Muscle of leg (tissue), 3 donors: ENCODE measurements at regions not wholly inside any gene's neighbourhood (a gene's known extent, or its start where the extent isn't known, plus 50 kb on each side); places are given as distances from the start of the nearest gene placed in this dataset.

Experiments used
- DNase-seq: peaks from one replicate; pipeline ENCODE4 v3.0.0; 2013
- H3K27ac ChIP-seq: one replicate; pipeline ENCODE4 v1.5.1; 2013; ENCODE audit warnings: mild to moderate bottlenecking, low read length, control low read depth
- H3K27me3 ChIP-seq: one replicate; pipeline ENCODE4 v1.6.1; 2013; ENCODE audit warnings: low read length; ENCODE audit not compliant: control insufficient read depth, insufficient read depth
- H3K36me3 ChIP-seq: one replicate; pipeline ENCODE4 v1.6.1; 2013; ENCODE audit warnings: low read length; ENCODE audit not compliant: control insufficient read depth, insufficient read depth
- H3K4me1 ChIP-seq: one replicate; pipeline ENCODE4 v1.6.1; 2013; ENCODE audit warnings: low read length; ENCODE audit not compliant: control insufficient read depth, insufficient read depth
- H3K4me3 ChIP-seq: one replicate; pipeline ENCODE4 v1.5.1; 2013; ENCODE audit warnings: low read length, control low read depth
- H3K9me3 ChIP-seq: replicated peaks from 2 replicates; pipeline ENCODE4 v1.6.1; 2013; ENCODE audit warnings: low read depth, low read length; ENCODE audit not compliant: control insufficient read depth
- WGBS: methylation state at CpG from one replicate; pipeline ENCODE4 v1.1.5; 2013; ENCODE audit warnings: missing lambda C conversion rate; ENCODE audit not compliant: insufficient coverage; 5-methylcytosine and 5-hydroxymethylcytosine counted together

DNA sequence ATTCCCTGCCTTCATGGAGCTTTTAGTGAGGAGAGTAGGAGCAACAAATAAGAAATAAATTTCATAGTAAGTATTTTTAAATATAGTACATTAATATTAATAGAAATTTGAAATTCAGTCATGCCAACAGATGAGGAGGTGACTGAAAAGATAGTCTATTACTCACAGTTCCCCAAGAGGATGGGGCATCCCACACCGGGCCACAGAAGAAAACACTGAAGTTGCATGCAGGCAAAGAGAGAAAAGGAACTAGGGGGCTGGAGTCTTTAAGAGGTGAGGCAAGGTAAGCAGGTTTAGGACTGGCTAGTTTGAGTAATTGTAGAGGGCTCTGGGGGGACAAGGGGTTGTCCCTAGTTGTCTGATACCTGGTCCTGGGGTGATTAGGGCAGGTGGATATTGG is 120.1 kb upstream of the UMPS start:
- H3K27me3 ChIP-seq: no peaks in the 10 kb centered on the region
- no peak overlapping the region for H3K27ac ChIP-seq
- no peaks in the 10 kb centered on the region for H3K36me3 ChIP-seq
- DNase-seq: no peak
- no peaks in the 10 kb centered on the region for H3K9me3 ChIP-seq
- WGBS: 80% methylated on average over 1 of the region's 1 CpG
- H3K4me3 ChIP-seq: no peak overlapping the region
- no peaks in the 10 kb centered on the region for H3K4me1 ChIP-seq

DNA sequence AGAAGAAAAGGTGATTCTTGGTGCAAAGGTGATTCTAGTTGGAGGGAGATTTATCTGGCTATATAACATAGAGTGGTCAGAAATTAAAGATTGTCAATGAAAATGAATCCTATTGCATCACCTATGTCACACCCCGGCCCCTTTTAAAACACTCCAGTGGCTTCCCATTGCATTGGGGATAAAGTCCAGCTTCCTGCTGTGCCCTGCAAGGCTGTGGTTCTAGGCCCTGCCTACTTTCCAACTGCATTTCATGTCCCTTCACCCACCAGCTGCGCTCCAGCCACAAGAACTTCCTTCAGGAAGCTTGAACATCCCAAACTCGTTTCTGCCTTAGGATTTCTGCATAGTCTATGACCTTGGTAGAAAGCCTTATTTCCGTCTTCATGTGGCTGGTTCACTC is 118.7 kb upstream of the UMPS start:
- no peaks in the 10 kb centered on the region for H3K4me1 ChIP-seq
- H3K9me3 ChIP-seq: no peaks in the 10 kb centered on the region
- H3K36me3 ChIP-seq: no peaks in the 10 kb centered on the region
- no peaks in the 10 kb centered on the region for H3K27me3 ChIP-seq
- H3K4me3 ChIP-seq: no peak overlapping the region
- 80% methylated on average over 3 of the region's 4 CpGs for WGBS
- DNase-seq: no peak
- no peak overlapping the region for H3K27ac ChIP-seq

DNA sequence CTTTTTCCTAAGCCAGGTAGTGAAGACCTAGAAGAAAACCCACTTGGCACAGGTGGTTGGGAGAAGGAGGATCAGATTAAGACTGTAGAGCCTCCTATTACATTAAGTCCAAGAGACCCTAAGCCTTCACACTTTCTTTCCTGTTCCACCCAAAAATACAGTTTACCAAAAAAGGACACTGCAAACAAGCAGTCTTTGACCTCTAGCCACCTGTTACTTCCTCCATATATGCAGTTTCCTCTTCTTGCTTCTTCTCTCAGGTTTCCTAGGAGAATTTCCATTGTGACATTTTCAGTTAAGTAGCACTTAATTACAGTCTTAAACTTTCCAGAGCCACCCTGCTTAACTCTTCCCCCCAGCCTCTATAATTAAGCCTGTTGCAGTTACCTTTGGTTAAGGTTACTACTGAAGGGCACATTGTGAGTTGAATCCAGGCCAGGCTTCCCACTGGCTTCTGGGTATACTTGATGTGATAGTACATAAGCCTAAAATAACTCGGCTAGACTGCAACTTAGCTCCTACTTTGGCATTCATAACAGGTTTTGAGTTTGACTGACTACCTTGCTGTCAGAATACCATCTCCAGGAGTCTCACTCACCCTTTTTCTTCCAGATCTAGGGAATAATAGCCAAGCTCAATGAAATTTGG is 114.2 kb upstream of the UMPS start:
- Histone ChIP-seq H3K9me3 (no peaks in the 10 kb centered on the region), H3K27me3 (no peaks in the 10 kb centered on the region), H3K4me3 (no peak overlapping the region), H3K4me1 (no peaks in the 10 kb centered on the region), H3K27ac (peak overlapping the region; percentile 4), H3K36me3 (no peaks in the 10 kb centered on the region)
- 100% methylated on average over 1 of the region's 1 CpG for WGBS
- DNase-seq: peak; percentile 21

DNA sequence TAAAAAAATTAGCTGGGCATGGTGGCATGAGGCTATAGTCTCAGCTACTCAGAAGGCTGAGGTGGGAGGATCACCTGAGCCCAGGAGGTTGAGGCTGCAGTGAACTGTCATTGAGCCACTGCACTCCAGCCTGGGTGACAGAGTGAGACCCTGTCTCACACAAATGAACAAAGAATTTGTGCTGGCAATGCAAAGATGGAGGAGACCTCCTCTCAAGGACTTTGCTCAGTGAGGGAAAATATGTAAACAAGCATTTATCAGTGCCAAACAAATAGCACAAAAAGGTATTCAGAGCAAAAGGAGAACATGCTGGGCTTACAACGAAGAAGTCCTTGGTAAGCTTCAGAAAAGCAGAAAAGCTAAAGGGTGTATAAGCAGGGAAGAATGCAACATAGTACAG is 113.1 kb upstream of the UMPS start:
- H3K27me3 ChIP-seq: no peaks in the 10 kb centered on the region
- H3K4me1 ChIP-seq: no peaks in the 10 kb centered on the region
- no peaks in the 10 kb centered on the region for H3K36me3 ChIP-seq
- DNase-seq: no peak
- WGBS: 100% methylated on average over 1 of the region's 1 CpG
- H3K4me3 ChIP-seq: no peak overlapping the region
- no peaks in the 10 kb centered on the region for H3K9me3 ChIP-seq
- no peak overlapping the region for H3K27ac ChIP-seq

DNA sequence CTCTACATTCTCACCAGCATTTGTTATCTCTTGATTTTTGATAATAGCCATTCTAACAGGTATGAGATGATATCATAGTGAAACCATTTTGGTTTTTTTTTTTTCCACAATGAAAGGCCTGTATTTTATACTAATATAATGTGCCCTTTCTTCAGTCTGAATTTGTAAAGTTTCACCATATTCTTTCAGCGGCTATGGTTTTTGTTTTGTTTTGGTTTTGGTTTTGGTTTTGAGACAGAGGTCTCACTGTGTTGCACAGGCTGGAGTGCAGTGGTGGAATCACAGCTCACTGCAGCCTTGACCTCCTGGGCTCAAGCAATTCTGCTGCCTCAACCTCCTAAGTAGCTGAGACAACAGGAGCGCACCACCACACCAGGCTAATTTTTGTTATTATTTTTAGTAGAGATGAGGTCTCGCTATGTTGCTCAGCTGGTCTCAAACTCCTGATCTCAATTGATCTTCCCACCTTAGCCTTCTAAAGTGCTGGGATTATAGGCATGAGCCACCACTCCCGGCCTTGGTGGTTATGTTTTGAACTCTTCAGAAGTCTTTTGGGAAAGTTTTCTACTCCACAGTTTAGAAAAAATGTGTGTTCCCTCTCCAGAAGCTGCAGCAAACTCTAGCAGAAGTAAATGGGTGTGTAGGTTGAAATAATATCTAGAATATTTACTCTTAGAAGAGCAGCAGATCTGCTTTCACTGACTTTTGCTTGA is 110.2 kb upstream of the UMPS start:
- Histone ChIP-seq H3K36me3 (no peaks in the 10 kb centered on the region), H3K27ac (no peak overlapping the region), H3K4me3 (no peak overlapping the region), H3K4me1 (no peaks in the 10 kb centered on the region), H3K27me3 (no peaks in the 10 kb centered on the region), H3K9me3 (no peaks in the 10 kb centered on the region)
- no CpG with 5 or more reads among the region's 4 CpGs for WGBS
- no peak for DNase-seq

DNA sequence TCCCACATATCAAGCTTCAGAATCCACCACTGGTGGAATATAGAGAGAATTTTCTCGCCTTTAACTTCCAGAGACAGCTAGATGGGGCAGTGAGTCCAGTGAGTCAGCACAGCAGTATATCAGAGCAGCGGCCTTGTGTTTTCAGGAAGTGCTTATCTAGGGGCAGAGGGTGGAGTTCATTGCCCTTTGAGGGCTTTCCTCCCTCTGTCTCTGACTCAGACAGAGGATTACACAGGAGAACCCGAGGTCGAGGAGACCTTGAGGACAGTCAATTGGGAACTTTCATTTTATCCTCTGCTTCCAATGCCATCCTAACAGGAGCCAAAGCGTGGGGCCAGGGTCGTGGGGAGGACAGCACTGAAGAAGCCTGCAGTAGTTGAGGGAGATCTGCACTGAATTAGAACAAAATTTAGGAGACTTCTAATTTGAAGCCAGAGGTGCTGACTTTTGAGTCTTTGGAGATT is 109.6 kb upstream of the UMPS start:
- Histone ChIP-seq H3K27me3 (no peaks in the 10 kb centered on the region), H3K36me3 (no peaks in the 10 kb centered on the region), H3K9me3 (no peaks in the 10 kb centered on the region), H3K4me1 (no peaks in the 10 kb centered on the region), H3K27ac (no peak overlapping the region), H3K4me3 (no peak overlapping the region)
- DNase-seq: no peak
- 50% methylated on average over 1 of the region's 6 CpGs for WGBS

DNA sequence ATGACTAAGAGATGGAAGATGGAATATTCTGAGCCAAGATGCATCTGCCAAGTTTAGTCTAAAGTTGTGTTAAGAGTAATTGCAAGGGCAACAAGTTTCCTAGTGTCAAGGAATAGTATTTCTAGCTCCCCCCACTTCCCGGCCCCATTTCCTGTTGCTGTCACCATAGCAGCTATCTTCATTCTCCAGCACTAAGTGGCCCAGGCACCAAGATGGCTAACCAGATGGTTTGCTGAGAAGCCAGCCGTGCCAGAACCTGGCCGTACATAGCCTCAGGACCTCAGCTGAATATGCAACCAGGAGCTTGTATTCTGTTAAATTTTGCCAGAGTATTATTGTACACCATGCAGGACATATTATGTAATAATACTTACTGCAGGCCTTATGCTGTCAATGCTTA is 108.8 kb upstream of the UMPS start:
- WGBS: no CpG with 5 or more reads among the region's 3 CpGs
- no peak overlapping the region for H3K27ac ChIP-seq

DNA sequence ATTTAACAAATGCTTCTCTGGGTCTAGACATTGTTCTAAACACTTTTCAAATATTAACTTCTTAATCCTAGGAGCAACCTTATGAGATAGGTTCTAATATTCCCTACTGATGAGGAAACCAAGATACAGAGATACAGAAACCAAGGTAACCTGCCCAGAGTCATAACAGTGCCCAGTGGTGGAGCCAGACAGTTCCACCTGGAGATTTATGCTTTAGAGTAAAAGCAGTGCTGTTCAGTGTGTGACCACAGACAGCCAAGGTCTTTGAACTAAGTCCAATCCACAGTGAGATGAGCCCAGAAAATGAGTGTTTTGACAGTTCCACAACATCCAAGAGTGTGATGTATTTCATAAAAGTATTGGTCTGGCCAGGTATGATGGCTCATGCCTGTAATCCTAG is 105.2 kb upstream of the UMPS start:
- Histone ChIP-seq H3K4me1 (no peaks in the 10 kb centered on the region), H3K27ac (no peak overlapping the region), H3K9me3 (no peaks in the 10 kb centered on the region), H3K4me3 (no peak overlapping the region), H3K36me3 (no peaks in the 10 kb centered on the region), H3K27me3 (no peaks in the 10 kb centered on the region)
- no peak for DNase-seq

More for the DNA sequence above, 108.8 kb upstream of the UMPS start:
- Histone ChIP-seq H3K9me3 (no peaks in the 10 kb centered on the region), H3K4me1 (no peaks in the 10 kb centered on the region), H3K27me3 (no peaks in the 10 kb centered on the region), H3K36me3 (no peaks in the 10 kb centered on the region), H3K4me3 (no peak overlapping the region)
- DNase-seq: no peak

DNA sequence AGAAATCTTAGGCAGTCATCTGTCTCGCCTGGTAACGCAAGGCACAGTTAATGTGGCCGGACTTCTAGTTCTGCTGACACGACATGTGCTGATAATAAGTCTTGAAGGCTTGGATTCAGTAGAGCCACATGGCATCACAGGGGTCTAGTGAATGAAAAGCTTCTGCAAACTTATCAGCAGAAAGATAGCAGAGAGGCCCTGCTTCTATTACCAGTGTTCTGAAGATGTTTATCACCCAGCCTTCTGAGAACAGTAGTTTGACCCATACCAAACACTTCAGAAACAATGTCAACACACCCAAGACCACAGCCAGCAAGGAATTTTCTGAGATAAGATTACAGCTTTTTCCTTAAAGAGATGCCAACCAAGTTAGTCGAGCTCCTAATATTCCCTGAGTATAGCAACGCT is 102.7 kb upstream of the UMPS start:
- WGBS: 90% methylated on average over 4 of the region's 6 CpGs
- no peaks in the 10 kb centered on the region for H3K9me3 ChIP-seq
- DNase-seq: no peak
- no peaks in the 10 kb centered on the region for H3K36me3 ChIP-seq
- no peaks in the 10 kb centered on the region for H3K4me1 ChIP-seq
- no peak overlapping the region for H3K4me3 ChIP-seq
- H3K27me3 ChIP-seq: no peaks in the 10 kb centered on the region
- no peak overlapping the region for H3K27ac ChIP-seq

DNA sequence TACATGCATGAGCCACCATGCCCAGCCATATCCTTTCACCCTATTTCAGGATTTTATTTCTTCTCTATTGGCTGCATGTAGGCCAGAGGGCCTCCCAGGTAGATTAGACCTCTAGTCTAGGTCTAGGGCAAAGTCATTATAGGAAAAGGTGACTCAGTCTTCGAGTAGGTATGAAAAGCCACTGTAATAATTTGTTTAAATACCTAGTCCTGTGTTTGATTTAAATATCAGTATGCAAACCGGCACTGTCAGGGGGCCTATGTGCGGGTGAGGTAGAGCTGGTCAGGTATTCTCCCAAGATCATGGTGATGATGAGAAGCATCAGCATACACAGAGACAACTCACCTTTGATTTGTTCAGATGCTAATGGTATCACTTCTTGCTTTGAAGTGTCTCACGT is 101.4 kb upstream of the UMPS start:
- Histone ChIP-seq H3K36me3 (no peaks in the 10 kb centered on the region), H3K4me3 (no peak overlapping the region), H3K27ac (no peak overlapping the region), H3K4me1 (no peaks in the 10 kb centered on the region), H3K9me3 (no peaks in the 10 kb centered on the region), H3K27me3 (no peaks in the 10 kb centered on the region)
- no peak for DNase-seq
- WGBS: 50% methylated on average over 2 of the region's 4 CpGs
